Stimulated activated CD8-positive, alpha-beta memory T cell treated with anti-CD3 and anti-CD28 coated beads, Interleukin-4, amount 100 ng/mL, for 1 hour (primary cell): ENCODE measurements at regions not wholly inside any gene's neighbourhood (a gene's known extent, or its start where the extent isn't known, plus 50 kb on each side); places are given as distances from the start of the nearest gene placed in this dataset.

ENCODE experiments used
- DNase-seq, 2 donors: peaks; one replicate each; pipeline ENCODE4 v3.0.0-alpha.2; 2020; ENCODE audit warnings: low read depth in 2 of 2, low spot score in 1 of 2

GRCh38 chr7:16026253-16027020 is 340.0 kb upstream of the MEOX2 start:
- no peak for DNase-seq

GRCh38 chr7:16025696-16026095 is 339.2 kb upstream of the MEOX2 start:
- DNase-seq: no peak

GRCh38 chr7:16023503-16023902 is 337.0 kb upstream of the MEOX2 start:
- DNase-seq: no peak

- DNase-seq: no peak
Measured at GRCh38 chr7:16023046-16023445, 336.6 kb upstream of the MEOX2 start.

- DNase-seq: no peak
Measured at GRCh38 chr7:16021851-16022250, 335.4 kb upstream of the MEOX2 start.

- no peak for DNase-seq
Measured at GRCh38 chr7:16015981-16016380, 329.5 kb upstream of the MEOX2 start.

- DNase-seq: no peak
Measured at GRCh38 chr7:16014031-16014430, 327.5 kb upstream of the MEOX2 start.

GRCh38 chr7:16007911-16008310 is 321.4 kb upstream of the MEOX2 start:
- no peak for DNase-seq

- no peak for DNase-seq
Measured at GRCh38 chr7:16004702-16005101, 318.2 kb upstream of the MEOX2 start.

- no peak for DNase-seq
Measured at GRCh38 chr7:16001477-16001876, 315.0 kb upstream of the MEOX2 start.

GRCh38 chr7:15998617-15999016 is 312.1 kb upstream of the MEOX2 start:
- DNase-seq: no peak

- DNase-seq: no peak
Measured at GRCh38 chr7:15995027-15995426, 308.5 kb upstream of the MEOX2 start.

GRCh38 chr7:15989194-15989593 is 302.7 kb upstream of the MEOX2 start:
- DNase-seq: no peak

GRCh38 chr7:15985587-15986384 is 299.3 kb upstream of the MEOX2 start:
- no peak for DNase-seq

- no peak for DNase-seq
Measured at GRCh38 chr7:15977663-15978062, 291.2 kb upstream of the MEOX2 start.

GRCh38 chr7:15972862-15973275 is 286.4 kb upstream of the MEOX2 start:
- DNase-seq: no peak

- no peak for DNase-seq
Measured at GRCh38 chr7:15967551-15967950, 281.1 kb upstream of the MEOX2 start.

GRCh38 chr7:15967121-15967520 is 280.6 kb upstream of the MEOX2 start:
- DNase-seq: no peak

- DNase-seq: no peak
Measured at GRCh38 chr7:15963206-15963605, 276.7 kb upstream of the MEOX2 start.

GRCh38 chr7:15954671-15955354 is 268.3 kb upstream of the MEOX2 start:
- no peak for DNase-seq

- DNase-seq: no peak
Measured at GRCh38 chr7:15950299-15950698, 263.8 kb upstream of the MEOX2 start.

GRCh38 chr7:15947754-15948153 is 261.3 kb upstream of the MEOX2 start:
- no peak for DNase-seq
